HG02852 (cell line): ENCODE measurements at regions not wholly inside any gene's neighbourhood (a gene's known extent, or its start where the extent isn't known, plus 50 kb on each side); places are given as distances from the start of the nearest gene placed in this dataset.
"Not testable (repeated sequence)": the region's sequence is repeated elsewhere in the genome, so short reads cannot be mapped to it uniquely, and the experiment has no call there.

Experiments used
- ATAC-seq: cut with Tn5 transposase; IDR thresholded peaks from one replicate; pipeline ENCODE4 v1.9.1; 2021; ENCODE audit warnings: mild to moderate bottlenecking, moderate library complexity; ENCODE audit not compliant: unreplicated experiment

DNA sequence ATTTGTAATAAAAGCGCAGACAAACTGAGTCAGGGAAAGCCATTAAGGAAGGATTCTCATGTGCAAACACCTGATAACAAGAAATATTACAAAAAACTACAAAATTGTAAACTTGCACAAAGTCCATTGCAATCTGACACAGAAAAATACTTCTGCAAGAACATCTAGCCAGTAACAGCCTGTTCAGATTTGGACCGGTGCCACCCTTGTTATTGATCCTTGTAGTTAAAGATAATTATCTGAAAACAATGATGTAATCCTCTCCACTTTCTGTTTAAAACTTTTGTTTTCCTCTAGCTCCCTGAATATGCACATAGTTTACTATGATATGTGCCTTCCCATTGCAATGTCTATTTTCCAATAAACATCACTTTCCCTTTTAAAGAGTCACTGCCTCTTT is 1090.2 kb downstream of the PLOD2 start:
- ATAC-seq, result no peak

DNA sequence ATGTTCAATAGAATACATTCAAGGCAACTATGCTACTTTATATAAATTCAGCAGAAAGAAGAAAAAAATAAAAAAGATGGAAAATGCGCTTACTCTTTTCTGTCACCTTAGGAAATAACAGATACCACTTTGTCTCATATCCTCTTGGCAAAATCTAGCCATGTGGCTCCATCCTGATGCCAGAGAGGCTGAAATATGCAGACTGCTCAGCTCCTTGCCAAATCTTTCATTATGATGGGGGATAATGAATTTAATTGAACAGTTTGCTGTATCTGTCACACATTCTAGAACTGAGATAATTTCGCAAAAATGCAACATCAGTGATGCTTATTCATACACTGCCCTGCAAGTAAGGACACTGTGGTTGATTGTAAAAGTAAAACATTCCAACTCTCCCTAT is 1081.5 kb downstream of the PLOD2 start:
- ATAC-seq, result no peak

DNA sequence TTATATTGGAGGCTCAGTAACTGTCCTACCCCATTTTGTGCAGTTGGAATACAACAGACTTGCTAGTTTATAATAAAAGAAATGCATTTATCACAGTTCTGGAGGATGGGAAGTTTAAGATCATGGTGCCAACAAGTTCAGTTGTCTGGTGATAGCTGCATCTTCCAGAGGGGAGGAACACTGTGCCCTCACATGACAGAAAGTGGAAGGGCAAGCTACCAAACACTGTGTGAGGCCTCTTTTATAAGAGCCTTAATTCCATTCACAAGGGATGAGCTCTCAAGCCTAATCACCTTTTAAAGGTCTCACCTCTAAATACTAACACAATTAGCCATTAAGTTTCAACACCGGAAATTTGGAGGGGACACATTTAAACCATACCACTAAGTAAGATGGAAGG is 1073.9 kb downstream of the PLOD2 start:
- ATAC-seq, result no peak

DNA sequence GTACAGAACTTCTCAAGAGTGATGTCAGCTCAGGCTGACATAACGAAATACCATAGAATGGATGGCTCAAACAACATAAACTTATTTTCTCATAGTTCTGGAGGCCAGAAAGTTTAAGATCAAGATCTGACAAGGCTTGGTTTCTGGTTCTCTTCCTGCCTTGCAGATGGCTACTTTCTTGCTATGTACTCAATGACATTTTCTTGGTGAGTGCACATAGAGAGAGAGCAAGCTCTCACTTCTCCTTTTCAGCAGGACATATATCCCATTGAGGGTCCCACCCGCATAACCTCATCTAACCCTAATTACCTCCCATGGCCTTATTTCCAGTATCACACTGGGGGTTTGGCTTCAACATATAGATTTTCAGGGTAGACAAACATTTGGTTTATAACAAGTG is 1072.1 kb downstream of the PLOD2 start:
- peak; percentile 95 for ATAC-seq

DNA sequence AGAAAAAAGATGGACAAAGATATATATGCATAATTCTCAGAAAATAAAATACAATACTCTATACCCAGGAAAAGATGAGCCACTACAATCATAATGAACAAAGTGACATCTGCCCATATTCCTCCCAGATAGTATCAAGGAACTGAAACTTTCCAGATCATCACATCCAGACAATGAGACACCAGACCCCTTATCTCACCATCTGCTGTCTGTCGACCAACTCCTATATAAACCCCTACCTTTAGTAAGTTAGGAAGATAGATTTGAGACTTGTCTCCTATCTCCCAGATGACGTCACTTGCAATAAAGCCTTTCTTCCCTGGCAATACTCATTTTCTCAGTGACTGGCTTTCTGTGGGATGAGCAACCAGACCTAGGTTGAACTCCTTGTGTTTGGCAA is 1071.6 kb downstream of the PLOD2 start:
- peak; percentile 24 for ATAC-seq

DNA sequence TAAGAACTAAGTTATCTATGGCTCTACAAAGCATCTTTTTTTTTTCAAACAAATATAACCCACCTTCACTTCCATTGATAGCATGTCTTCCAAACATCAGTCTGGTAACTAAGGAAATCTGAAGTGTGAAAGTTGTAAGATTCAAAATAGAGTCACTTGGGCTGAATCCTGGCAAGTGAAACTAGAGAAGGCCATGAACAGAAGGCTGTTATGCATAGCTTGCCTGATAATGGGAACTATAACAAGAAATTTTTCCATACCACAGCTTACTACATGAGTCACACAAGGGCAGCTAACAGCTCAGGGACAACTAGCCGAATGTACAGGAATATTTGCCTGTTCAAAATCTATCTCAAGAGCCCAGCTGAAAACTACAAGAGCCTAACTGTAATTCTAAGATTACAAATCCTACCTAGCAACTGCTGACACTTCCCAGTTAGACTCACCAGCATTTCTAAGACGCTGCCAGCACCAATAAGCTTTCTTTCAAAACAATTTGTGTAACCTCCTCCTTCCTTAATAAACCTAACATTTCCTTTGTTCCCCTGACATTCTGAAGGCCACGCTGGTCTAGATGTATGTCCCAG is 1066.5 kb downstream of the PLOD2 start:
- ATAC-seq, result peak; percentile 99

DNA sequence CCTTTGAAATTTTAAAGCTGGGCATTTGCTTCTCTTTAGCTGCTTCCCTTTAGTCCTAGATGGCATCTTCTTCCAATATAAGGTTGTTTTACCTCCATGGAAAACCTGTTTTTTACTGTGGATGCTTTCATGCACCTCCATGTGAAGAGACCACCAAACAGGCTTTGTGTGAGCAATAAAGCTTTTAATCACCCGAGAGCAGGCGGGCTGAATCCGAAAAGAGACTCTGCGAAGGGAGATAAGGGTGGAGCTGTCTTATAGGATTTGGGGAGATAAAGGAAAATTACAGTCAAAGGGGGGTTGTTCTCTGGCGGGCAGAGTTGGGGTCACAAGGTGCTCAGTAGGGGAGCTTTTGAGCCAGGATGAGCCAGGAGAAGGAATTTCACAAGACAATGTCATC is 1049.8 kb downstream of the PLOD2 start:
- ATAC-seq, result not testable (repeated sequence)

DNA sequence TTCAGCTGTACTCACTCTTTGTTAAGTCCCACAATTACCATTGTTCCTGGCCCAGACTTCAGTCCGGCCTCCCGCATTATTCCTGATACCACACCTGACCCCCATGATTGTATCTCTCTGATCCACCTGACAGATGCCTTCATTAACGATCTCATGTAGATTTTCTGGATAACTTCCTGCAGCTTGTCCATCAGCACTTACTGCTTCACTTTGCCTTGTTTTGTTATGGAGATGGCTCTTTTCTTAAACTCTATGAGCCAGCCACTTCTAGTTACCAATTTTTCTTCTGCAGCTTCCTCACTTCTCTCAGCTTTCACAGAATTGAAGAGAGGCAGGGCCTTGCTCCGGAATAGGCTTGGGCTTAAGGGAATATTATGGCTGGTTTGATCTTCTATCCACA is 1044.2 kb downstream of the PLOD2 start:
- no peak for ATAC-seq

DNA sequence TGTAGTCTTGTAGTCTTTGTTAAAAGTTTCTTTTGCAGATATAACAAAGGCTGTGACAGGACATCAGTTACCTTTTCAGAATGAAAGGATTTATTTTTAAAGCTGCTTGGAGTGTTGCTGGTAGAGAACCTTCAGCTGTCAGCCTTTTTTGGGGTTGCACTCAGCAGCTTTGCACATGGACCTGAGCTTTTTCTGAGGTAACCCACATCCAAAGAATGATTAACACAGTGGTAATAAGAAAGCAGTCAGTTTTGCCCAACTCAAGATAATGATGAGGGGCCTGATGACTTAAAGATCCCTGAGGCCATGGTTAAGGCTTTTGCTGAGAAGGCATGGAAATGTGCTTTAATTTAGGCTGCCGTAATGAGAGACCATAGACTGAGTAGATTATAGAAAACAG is 1042.7 kb downstream of the PLOD2 start:
- no peak for ATAC-seq

DNA sequence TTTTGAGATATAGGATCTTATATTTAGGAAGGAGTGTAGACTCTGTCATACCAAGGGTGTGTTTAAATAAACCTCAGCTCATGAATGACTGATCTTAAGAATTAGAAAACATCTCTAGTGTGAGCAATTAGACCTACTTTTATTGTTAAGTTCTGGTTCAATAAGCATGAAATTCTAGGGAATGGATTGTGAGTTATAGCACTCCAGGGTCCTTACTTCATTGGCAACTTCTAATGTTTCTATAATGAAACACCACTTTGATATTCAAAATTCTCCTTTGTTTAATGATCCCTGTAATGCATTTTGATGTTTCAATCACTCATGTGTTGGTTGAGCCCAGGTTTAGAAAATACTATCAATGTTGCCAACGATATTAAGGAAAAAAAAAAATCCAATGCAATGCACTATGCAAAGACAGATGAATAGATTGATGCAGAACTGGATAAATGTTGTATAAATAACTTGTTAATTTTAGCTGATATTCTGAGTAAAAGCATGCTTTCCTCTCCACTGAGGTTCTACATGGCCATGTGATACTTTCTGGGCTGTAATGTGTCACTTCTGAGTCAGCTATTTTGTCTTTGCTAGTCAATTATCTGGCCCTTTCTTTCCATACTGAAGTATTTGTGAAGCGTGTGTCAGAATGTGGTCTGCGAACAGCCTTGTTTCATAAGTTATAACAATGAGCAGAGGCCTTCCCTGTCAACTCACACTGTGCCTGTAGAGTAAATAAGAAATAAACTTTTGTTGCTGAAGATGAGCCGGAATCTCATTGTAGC is 1035.9 kb downstream of the PLOD2 start:
- no peak for ATAC-seq

DNA sequence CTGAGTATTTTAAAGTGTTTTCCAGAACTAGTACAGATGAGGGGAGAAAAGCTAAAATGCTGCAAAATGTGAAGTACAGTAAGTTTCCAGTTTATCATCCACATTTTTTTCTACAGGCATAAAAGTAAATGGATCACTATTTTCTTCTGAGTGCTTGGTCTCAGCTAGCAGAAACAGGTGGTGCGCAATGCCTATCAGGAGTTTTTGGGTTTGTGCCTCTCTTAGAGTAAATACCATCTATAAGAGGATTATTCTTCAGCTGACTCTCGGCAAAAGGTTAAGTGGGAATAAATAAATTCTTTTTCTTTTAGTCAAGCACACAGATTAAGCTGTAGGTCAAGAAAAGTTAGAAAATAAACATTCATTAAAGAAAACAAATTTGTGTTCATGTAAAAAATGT is 1027.7 kb downstream of the PLOD2 start:
- ATAC-seq, result no peak

DNA sequence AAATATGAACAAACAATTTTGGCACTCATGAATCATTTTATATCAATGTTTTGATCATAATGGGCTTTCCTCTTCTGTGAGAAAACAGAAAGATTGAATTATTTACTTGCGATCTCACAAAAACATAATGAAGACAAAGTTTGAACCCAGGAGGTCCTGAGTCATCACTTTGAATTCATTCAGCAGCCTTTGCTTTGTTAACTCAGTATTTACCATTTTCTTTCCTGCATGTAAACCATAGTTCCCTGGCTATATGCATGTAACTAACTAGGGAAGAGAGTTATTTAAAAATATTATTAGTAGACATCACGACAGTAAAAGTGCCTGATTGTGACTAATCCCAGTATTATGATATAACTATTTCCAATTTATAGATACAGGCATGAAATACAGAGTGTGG is 1026.2 kb downstream of the PLOD2 start:
- ATAC-seq, result no peak

DNA sequence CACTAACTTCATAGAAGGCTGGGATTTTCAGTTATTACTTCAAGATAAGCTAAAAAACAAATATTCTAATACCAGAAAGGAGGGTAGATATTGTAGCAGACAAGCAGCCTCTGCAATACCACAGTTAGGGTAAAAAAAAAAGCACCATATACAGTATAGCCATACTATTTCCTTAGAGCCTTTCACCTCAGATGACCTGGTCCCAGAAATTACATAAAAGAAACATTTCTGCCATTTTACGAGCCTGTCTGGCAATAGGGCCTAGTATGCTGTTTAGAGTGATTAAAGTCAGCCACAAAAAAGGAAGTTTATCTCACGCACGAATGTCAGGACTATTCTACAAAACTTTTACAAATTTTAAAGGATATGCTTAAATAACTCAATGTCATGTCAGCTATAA is 1016.6 kb downstream of the PLOD2 start:
- no peak for ATAC-seq

DNA sequence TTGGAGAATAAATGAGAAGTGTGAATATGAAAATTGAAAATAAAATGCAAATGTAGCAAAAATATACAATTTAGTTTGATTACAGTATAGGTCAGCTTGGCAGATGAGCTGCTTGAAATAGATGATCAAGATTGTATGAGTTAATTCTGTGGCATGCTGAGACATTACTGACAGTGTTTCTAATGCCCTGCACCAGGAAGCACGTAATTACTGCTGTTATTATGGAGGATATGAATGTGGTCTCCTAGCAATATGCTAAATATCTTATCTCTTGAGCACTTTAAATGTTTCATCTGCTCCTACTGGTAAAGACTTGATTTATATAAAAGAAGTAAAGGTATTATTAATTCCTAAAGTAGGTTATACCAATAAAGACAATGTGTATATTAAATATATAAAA is 1015.5 kb downstream of the PLOD2 start:
- no peak for ATAC-seq

DNA sequence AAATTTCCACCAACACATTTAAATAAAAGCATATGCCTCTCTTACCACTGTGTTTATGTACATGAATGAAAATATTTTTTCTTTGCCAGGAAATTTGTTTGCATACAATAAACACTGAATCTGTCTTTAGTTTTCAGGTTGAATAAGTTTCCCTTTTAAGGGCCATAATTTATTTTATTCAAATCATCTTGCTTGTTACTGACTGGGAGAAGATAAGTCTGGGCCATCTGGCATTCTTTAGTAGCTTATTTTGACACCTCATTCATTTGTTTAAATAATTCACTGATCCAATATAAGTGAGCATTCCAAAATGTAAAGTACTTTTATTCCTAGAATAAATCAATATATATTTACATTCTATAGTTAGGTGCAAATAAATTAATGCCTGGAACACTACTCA is 1001.3 kb downstream of the PLOD2 start:
- no peak for ATAC-seq

DNA sequence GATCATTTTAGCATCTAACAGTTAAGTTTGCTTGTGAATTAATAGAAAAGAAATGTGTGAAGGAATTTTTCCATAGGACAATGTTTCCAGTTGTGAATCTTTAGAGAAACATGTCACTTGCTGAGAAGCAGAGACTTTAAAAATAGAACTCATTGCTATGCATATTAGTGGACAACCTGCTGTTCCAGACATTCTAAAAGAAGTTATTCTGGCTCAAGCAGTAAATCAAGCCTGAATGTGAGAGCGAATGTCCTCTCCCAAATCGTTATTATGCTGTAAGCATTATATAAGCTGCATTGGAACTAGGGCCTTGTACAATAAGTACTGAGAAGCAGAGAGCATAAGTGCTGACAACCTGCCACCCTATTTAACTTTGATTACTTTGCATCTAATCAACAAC is 990.9 kb downstream of the PLOD2 start:
- ATAC-seq, result no peak

DNA sequence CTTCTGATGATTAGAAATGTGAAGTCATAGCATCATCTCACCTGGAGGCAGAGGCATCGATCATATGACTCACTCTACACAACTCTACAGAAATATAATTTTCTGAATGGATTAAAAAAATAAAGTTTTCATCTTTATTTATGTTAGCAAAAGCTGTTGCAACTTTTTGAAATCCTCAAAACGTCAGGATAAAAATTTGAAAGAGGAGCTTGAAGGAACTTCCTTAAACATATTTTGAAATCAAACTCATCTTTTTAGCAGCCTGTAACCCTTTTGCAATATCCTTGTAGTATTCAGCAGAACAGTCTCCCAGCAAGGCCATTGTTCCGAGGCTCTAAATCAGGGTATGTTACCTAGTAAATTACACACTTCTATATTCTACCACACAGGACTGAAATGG is 985.4 kb downstream of the PLOD2 start:
- no peak for ATAC-seq

DNA sequence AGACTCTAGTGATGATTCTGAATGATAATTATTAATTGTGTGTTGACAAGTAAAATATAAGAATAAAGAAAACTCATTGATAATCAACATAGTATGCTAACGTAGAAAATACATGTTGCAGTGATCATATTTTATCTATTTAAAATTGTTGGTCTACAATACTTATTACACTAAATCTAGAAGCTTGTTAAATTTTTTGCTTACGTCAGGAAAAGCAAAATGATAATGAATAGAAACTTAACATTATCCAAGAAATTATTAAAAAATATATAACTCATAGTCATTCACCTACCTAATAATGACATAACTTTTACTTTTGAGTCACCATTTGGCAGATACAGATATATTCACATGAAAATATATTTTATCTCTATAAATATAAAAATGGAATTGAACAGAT is 984.1 kb downstream of the PLOD2 start:
- ATAC-seq, result no peak

DNA sequence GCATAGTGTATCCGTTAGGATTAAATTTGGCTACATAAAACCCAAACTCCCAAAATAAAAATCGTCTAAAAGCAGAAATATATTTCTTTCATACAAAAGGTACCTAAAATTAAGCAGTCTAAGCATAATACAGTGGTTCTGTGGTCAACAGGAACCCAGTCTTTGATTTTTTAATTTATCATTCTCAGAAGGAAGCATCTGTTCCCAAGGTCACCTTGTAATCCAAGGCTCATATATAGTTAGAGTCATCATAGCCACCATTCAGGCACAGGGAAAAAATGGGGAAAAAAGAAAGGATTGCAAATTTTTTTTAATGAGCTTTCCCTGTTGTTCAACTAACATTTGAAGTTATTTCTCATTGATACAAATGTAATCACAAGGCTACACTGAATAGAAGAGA is 983.2 kb downstream of the PLOD2 start:
- no peak for ATAC-seq

DNA sequence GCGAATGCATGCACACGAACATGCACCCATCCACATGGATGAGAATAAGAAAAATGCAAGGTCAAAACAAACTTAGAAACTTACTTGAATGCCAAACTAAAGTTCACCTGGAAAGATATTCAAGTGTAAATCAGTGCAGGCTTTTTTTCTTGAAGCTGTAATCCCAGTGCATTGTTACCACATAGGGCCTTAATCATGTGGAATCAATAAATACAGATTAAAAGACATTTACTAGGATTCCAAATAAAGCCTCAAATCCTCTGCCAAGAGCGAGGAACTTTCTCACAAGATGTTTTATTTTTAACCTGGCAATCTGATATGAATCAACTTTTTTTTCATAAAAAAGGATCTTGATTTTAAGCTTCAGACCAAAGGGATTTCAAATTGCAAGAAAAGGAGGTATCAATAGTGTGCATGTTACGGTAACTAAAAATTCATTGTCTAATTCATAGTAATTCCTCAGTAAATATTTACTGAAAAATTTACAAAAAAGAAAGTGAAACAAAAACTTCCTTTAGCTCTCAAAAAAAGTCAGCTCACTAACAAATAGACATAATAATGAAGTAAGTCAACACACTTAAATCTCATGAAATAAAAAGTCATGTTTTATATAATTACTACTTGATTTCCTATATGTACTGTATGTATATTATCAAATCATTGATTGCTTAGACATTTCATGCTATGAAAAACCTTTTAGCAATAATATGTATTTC is 978.6 kb downstream of the PLOD2 start:
- no peak for ATAC-seq

DNA sequence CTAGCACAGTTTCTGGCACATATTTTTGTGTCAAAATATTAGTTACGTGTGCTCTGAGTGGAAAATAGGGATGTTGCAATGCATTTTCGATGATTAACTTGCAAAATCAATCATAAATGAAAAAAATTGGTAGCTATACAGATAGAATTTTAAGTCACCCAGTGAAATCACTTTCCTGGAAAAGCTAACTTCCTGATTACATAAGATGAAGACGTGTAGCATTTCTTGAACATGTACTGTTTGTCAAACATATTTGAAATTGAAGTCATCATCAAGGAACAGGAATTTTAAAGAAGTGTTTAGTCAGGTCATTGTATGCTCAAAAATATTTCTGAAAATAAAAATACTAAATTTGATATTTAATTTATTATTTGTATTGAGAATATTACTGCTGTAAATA is 977.7 kb downstream of the PLOD2 start:
- no peak for ATAC-seq

DNA sequence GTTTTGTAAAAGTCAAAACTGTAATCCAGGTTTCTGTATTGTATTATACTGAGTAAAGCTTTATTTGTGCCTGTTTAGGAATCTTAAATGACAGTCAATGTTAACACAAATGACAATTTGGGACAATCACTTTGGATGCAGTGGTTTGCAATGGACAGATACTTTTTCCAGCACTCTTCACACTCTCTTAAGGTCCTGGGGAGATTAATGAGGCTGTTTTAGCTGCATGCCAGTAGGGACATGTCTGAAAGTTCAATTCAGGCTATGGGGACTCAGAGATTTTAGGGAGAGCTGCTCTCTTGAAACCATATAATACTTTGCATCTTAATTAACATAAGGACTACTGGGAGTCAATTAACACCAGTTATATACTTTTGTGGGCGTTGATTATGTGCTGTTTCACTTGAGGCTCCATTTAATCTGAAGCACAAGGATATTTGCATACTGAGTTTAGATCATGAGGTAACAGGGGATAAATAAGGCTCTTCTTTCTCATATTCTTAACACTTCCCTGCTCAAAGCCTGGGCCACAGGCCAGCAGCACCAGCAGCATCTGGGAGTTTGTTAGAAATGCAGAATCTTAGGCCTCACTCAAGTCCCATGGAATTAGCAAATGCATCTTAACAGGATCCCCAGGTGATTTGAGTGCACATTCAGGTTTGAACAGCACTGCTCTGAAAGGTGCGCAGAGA is 972.8 kb downstream of the PLOD2 start:
- no peak for ATAC-seq
